DOHH2 (cell line): ENCODE measurements at regions not wholly inside any gene's neighbourhood (a gene's known extent, or its start where the extent isn't known, plus 50 kb on each side); places are given as distances from the start of the nearest gene placed in this dataset.

ENCODE experiments used
- H3F3A ChIP-seq: fragments of 200-600 bp; sonication (generic), shearing (Covaris generic); 2 replicates; pipeline ENCODE4 v1.6.0; 2016; ENCODE audit warnings: antibody characterized with exemption, mild to moderate bottlenecking; ENCODE audit not compliant: control insufficient read depth, insufficient read depth
- H3K27ac ChIP-seq: fragments of 200-600 bp; sonication (generic); 2 replicates; pipeline ENCODE4 v1.5.1; 2014; ENCODE audit warnings: low read depth, mild to moderate bottlenecking, low read length, moderate library complexity
- H3K27me3 ChIP-seq: fragments of 200-600 bp; sonication (generic); 2 replicates; pipeline ENCODE4 v1.6.1; 2014; ENCODE audit warnings: mild to moderate bottlenecking, low read length, mixed read lengths; ENCODE audit not compliant: control insufficient read depth
- H3K36me3 ChIP-seq: fragments of 200-600 bp; sonication (generic); 2 replicates; pipeline ENCODE4 v1.6.1; 2014; ENCODE audit warnings: mild to moderate bottlenecking, low read length, moderate library complexity, mixed read lengths; ENCODE audit not compliant: control insufficient read depth
- H3K4me1 ChIP-seq: fragments of 200-600 bp; sonication (generic); 2 replicates; pipeline ENCODE4 v1.6.1; 2014; ENCODE audit warnings: mild to moderate bottlenecking, low read length, mixed read lengths; ENCODE audit not compliant: control insufficient read depth
- H3K4me2 ChIP-seq: fragments of 200-600 bp; sonication (generic); 2 replicates; pipeline ENCODE4 v1.6.0; 2014; ENCODE audit warnings: mild to moderate bottlenecking, low read length, moderate library complexity
- H3K4me3 ChIP-seq: fragments of 200-600 bp; sonication (generic); 2 replicates; pipeline ENCODE4 v1.5.1; 2014; ENCODE audit warnings: mild to moderate bottlenecking, low read length, mixed read lengths
- H3K79me2 ChIP-seq: fragments of 200-600 bp; sonication (generic); 2 replicates; pipeline ENCODE4 v1.6.1; 2014; ENCODE audit warnings: mild to moderate bottlenecking, low read length, mixed read lengths; ENCODE audit not compliant: control insufficient read depth
- H3K9me2 ChIP-seq: fragments of 200-600 bp; sonication (generic); replicated peaks from 2 replicates; pipeline ENCODE4 v1.6.1; 2014; ENCODE audit warnings: mild to moderate bottlenecking, low read length, mixed read lengths; ENCODE audit not compliant: control insufficient read depth
- H3K9me3 ChIP-seq: fragments of 200-600 bp; sonication (generic); 2 replicates; pipeline ENCODE4 v1.6.1; 2014; ENCODE audit warnings: antibody characterized with exemption, low read length, mixed read lengths; ENCODE audit not compliant: control insufficient read depth, insufficient read depth
- H4K20me1 ChIP-seq: fragments of 200-600 bp; sonication (generic); 2 replicates; pipeline ENCODE4 v1.6.0; 2014; ENCODE audit warnings: low read depth, mild to moderate bottlenecking, antibody characterized with exemption, low read length, moderate library complexity; ENCODE audit not compliant: control insufficient read depth, insufficient read depth
- EZH2phosphoT487 ChIP-seq: fragments of 200-600 bp; sonication (generic); IDR thresholded peaks from 2 replicates; pipeline ENCODE4 v1.6.1; 2017; ENCODE audit warnings: borderline replicate concordance, mild to moderate bottlenecking, antibody characterized with exemption, low read length, moderate library complexity, mixed read lengths
- TF ChIP-seq, protein P1 (sequence below): fragments of 200-600 bp; sonication (generic); IDR thresholded peaks from one replicate; pipeline ENCODE4 v1.5.1; 2014; ENCODE audit warnings: antibody characterized with exemption, mild to moderate bottlenecking, low read depth, low read length; ENCODE audit not compliant: poor library complexity, severe bottlenecking

DNA sequence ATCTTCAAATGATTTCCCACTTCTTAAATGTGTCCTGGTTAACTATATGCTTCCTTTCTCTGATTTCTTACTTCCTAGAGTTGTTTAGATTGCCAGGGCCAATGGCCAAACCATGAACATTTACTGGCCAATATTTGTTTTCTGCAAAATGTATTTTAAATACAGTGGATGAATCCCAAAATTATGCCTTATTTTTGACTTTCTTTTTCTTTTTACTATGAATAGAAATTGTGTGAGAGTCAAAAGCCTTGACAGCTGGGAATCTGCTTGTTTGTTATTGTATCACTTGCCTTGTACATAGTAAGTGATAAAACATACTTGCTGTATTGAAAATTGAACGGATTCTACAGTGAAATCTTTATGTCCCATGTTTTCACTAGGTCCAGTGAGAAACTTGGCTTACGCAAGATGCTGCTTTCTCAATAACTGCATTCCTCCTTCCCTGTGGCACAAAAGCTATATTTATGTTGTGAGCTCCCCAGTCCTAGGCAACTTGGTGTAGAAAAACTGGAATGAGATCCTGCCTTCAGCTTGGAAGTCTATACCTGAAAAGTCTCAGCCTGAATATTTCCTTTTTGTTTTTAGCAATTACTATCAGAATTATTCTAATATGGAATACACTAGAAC is 295.2 kb downstream of the EPHA7 start:
- no peak overlapping the region for H3K4me2 ChIP-seq
- H3F3A ChIP-seq = no peaks in the 10 kb centered on the region
- H3K27ac ChIP-seq = no peak overlapping the region
- TF ChIP-seq, protein P1, sequence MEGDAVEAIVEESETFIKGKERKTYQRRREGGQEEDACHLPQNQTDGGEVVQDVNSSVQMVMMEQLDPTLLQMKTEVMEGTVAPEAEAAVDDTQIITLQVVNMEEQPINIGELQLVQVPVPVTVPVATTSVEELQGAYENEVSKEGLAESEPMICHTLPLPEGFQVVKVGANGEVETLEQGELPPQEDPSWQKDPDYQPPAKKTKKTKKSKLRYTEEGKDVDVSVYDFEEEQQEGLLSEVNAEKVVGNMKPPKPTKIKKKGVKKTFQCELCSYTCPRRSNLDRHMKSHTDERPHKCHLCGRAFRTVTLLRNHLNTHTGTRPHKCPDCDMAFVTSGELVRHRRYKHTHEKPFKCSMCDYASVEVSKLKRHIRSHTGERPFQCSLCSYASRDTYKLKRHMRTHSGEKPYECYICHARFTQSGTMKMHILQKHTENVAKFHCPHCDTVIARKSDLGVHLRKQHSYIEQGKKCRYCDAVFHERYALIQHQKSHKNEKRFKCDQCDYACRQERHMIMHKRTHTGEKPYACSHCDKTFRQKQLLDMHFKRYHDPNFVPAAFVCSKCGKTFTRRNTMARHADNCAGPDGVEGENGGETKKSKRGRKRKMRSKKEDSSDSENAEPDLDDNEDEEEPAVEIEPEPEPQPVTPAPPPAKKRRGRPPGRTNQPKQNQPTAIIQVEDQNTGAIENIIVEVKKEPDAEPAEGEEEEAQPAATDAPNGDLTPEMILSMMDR = no peak
- TF ChIP-seq EZH2phosphoT487 = no peak
- H3K79me2 ChIP-seq = no peaks in the 10 kb centered on the region
- no peaks in the 10 kb centered on the region for H3K27me3 ChIP-seq
- H3K4me3 ChIP-seq = no peak overlapping the region
- no peaks in the 10 kb centered on the region for H3K4me1 ChIP-seq
- H3K9me2 ChIP-seq = no peaks in the 10 kb centered on the region
- H4K20me1 ChIP-seq = no peaks in the 10 kb centered on the region
- H3K9me3 ChIP-seq = no peaks in the 10 kb centered on the region
- no peaks in the 10 kb centered on the region for H3K36me3 ChIP-seq

DNA sequence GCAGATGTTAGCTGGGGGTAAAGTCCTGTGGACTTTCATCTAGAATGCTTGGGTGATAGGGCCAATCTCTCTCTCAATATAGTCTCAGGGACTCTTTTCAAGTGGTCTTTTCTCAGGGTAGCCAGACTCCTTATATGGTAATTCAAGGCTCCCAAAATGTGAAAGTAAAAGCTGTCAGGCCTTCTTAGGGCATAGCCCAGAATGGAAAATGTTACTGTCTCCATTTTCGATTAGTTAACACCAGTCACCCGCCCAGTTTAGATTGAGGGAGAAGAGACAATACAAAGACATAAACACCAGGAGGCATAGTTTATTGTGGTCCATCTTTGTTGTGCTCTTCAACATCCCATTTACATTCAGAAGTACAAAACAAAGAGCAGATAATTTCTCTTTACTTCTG is 295.8 kb downstream of the EPHA7 start:
- TF ChIP-seq, protein P1 = no peak
- no peak for TF ChIP-seq EZH2phosphoT487
- H3K9me2 ChIP-seq = no peaks in the 10 kb centered on the region
- no peak overlapping the region for H3K4me2 ChIP-seq
- H3K27me3 ChIP-seq = no peaks in the 10 kb centered on the region
- H4K20me1 ChIP-seq = no peaks in the 10 kb centered on the region
- H3K4me1 ChIP-seq = no peaks in the 10 kb centered on the region
- H3K9me3 ChIP-seq = no peaks in the 10 kb centered on the region
- no peak overlapping the region for H3K27ac ChIP-seq
- no peaks in the 10 kb centered on the region for H3F3A ChIP-seq
- H3K4me3 ChIP-seq = no peak overlapping the region
- H3K79me2 ChIP-seq = no peaks in the 10 kb centered on the region
- H3K36me3 ChIP-seq = no peaks in the 10 kb centered on the region

DNA sequence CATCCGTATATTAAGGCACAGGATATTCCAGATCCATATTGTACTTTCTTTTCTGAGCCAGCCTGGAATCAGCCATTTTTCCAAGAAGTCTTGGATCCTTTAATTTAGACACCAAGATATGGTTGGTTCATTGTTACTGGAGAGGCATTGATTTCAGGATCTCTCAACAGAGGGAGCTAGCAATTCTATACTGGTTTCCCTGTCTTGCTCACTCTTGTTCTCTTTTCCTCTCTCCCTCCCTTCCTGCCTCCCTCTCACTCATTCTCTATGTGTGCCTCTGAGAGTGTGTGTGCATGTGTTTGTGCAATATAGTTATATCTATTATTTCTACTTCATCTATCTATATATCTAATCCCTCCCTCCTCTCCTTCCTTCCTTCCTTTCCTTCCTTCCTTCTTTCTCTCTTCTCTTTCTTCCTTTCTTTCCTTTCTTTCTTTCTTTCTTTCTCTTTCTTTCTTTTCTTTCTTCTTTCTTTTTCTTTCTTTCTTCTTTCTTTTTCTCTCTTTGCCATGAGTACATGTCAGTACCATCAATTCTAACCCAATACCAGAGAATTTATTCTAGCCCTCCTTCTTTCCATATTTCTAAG is 299.1 kb downstream of the EPHA7 start:
- Histone ChIP-seq H3K36me3 (no peaks in the 10 kb centered on the region), H3K4me2 (no peak overlapping the region), H3K9me3 (no peaks in the 10 kb centered on the region), H3F3A (no peaks in the 10 kb centered on the region), H3K4me3 (no peak overlapping the region), H3K27ac (no peak overlapping the region), H3K4me1 (no peaks in the 10 kb centered on the region), H3K79me2 (no peaks in the 10 kb centered on the region), H4K20me1 (no peaks in the 10 kb centered on the region), H3K9me2 (no peaks in the 10 kb centered on the region), H3K27me3 (no peaks in the 10 kb centered on the region)
- TF ChIP-seq EZH2phosphoT487 = no peak
- TF ChIP-seq, protein P1 = no peak
